ENCODE measurements at regions not wholly inside any gene's neighbourhood (a gene's known extent, or its start where the extent isn't known, plus 50 kb on each side); places are given as distances from the start of the nearest gene placed in this dataset.

- TF ChIP-seq, protein P1, sequence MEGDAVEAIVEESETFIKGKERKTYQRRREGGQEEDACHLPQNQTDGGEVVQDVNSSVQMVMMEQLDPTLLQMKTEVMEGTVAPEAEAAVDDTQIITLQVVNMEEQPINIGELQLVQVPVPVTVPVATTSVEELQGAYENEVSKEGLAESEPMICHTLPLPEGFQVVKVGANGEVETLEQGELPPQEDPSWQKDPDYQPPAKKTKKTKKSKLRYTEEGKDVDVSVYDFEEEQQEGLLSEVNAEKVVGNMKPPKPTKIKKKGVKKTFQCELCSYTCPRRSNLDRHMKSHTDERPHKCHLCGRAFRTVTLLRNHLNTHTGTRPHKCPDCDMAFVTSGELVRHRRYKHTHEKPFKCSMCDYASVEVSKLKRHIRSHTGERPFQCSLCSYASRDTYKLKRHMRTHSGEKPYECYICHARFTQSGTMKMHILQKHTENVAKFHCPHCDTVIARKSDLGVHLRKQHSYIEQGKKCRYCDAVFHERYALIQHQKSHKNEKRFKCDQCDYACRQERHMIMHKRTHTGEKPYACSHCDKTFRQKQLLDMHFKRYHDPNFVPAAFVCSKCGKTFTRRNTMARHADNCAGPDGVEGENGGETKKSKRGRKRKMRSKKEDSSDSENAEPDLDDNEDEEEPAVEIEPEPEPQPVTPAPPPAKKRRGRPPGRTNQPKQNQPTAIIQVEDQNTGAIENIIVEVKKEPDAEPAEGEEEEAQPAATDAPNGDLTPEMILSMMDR (IDR thresholded peaks at IDR 0.05; ENCODE audit: low read depth, low read length, poor library complexity, severe bottlenecking) = no peak
- TF ChIP-seq EZH2phosphoT487 (IDR thresholded peaks at IDR 0.05; ENCODE audit: borderline replicate concordance, low read length) = no peak
- no peaks in the 10 kb centered on the region for H3K27me3 ChIP-seq (ENCODE audit: control insufficient read depth, low read length)
- H3K9me3 ChIP-seq (ENCODE audit: control insufficient read depth, insufficient read depth, low read length) = no peaks in the 10 kb centered on the region
- no peak overlapping the region for H3K4me2 ChIP-seq (ENCODE audit: low read length)
- no peak overlapping the region for H3K27ac ChIP-seq (ENCODE audit: low read depth, low read length)
- no peak overlapping the region for H3K4me3 ChIP-seq (ENCODE audit: low read length)
- H3F3A ChIP-seq (ENCODE audit: control insufficient read depth, insufficient read depth) = no peaks in the 10 kb centered on the region
- no peaks in the 10 kb centered on the region for H3K4me1 ChIP-seq (ENCODE audit: control insufficient read depth, low read length)
- no peaks in the 10 kb centered on the region for H3K79me2 ChIP-seq (ENCODE audit: control insufficient read depth, low read length)
- H4K20me1 ChIP-seq (ENCODE audit: control insufficient read depth, insufficient read depth, low read depth, low read length) = no peaks in the 10 kb centered on the region
- H3K36me3 ChIP-seq (ENCODE audit: control insufficient read depth, low read length) = no peaks in the 10 kb centered on the region
- no peaks in the 10 kb centered on the region for H3K9me2 ChIP-seq (replicated peaks; ENCODE audit: control insufficient read depth, low read length)
Observed at GRCh38 chr5:33332804-33333203, 108.0 kb upstream of the TARS1 start.

GRCh38 chr5:33334829-33335228 is 105.9 kb upstream of the TARS1 start:
- Histone ChIP-seq H3K9me3 (ENCODE audit: control insufficient read depth, insufficient read depth, low read length) (no peaks in the 10 kb centered on the region), H3K36me3 (ENCODE audit: control insufficient read depth, low read length) (no peaks in the 10 kb centered on the region), H3K27ac (ENCODE audit: low read depth, low read length) (no peak overlapping the region), H3K79me2 (ENCODE audit: control insufficient read depth, low read length) (no peaks in the 10 kb centered on the region), H3K4me2 (ENCODE audit: low read length) (no peak overlapping the region), H3K9me2 (replicated peaks; ENCODE audit: control insufficient read depth, low read length) (no peaks in the 10 kb centered on the region), H3K4me3 (ENCODE audit: low read length) (no peak overlapping the region), H3F3A (ENCODE audit: control insufficient read depth, insufficient read depth) (no peaks in the 10 kb centered on the region), H3K4me1 (ENCODE audit: control insufficient read depth, low read length) (no peaks in the 10 kb centered on the region), H3K27me3 (ENCODE audit: control insufficient read depth, low read length) (no peaks in the 10 kb centered on the region), H4K20me1 (ENCODE audit: control insufficient read depth, insufficient read depth, low read depth, low read length) (no peaks in the 10 kb centered on the region)
- TF ChIP-seq, protein P1 (IDR thresholded peaks at IDR 0.05; ENCODE audit: low read depth, low read length, poor library complexity, severe bottlenecking) = no peak
- TF ChIP-seq EZH2phosphoT487 (IDR thresholded peaks at IDR 0.05; ENCODE audit: borderline replicate concordance, low read length) = no peak

DNA sequence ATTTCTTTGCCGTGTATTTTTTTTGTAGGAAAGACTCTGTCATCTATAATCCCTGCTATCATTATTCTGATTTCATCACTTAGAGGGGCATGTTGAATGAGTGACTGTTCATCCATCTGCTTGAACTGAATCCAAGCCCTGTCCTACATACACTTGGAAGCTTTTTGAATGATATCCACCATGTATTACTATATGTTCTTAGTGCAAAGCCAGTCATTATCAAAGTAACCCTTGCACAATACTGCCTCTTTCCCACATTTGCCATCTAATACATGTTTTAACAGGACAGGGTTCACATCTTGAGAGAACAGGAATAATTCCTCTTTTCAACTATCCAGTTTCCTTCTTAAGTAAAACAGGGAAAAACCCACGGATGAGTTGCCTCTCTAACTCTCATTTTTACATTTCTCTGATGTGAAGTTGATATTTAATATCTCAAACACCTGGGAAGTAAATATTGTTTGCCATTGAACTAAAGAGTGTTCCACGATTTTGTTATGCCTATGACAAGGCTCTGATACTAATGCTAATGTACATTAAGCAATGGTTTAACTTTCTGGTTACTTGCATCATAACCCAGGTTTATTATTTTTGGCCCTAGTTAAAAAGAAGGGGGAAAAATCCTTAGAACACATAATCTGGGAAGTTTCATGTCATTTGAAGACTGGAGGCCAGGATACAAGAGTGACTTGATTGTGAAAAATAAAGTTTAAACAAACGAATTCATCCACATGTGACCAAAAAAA is 103.7 kb upstream of the TARS1 start:
- no peaks in the 10 kb centered on the region for H3K9me3 ChIP-seq (ENCODE audit: control insufficient read depth, insufficient read depth, low read length)
- H3K79me2 ChIP-seq (ENCODE audit: control insufficient read depth, low read length) = no peaks in the 10 kb centered on the region
- no peak overlapping the region for H3K4me2 ChIP-seq (ENCODE audit: low read length)
- no peaks in the 10 kb centered on the region for H3K9me2 ChIP-seq (replicated peaks; ENCODE audit: control insufficient read depth, low read length)
- H3K27ac ChIP-seq (ENCODE audit: low read depth, low read length) = no peak overlapping the region
- H3K36me3 ChIP-seq (ENCODE audit: control insufficient read depth, low read length) = no peaks in the 10 kb centered on the region
- no peaks in the 10 kb centered on the region for H3F3A ChIP-seq (ENCODE audit: control insufficient read depth, insufficient read depth)
- TF ChIP-seq EZH2phosphoT487 (IDR thresholded peaks at IDR 0.05; ENCODE audit: borderline replicate concordance, low read length) = no peak
- TF ChIP-seq, protein P1 (IDR thresholded peaks at IDR 0.05; ENCODE audit: low read depth, low read length, poor library complexity, severe bottlenecking) = no peak
- no peaks in the 10 kb centered on the region for H3K4me1 ChIP-seq (ENCODE audit: control insufficient read depth, low read length)
- H3K4me3 ChIP-seq (ENCODE audit: low read length) = no peak overlapping the region
- no peaks in the 10 kb centered on the region for H4K20me1 ChIP-seq (ENCODE audit: control insufficient read depth, insufficient read depth, low read depth, low read length)
- H3K27me3 ChIP-seq (ENCODE audit: control insufficient read depth, low read length) = no peaks in the 10 kb centered on the region

All from DOHH2 (cell line).